Panc1 (cell line): ENCODE measurements at regions not wholly inside any gene's neighbourhood (a gene's known extent, or its start where the extent isn't known, plus 50 kb on each side); places are given as distances from the start of the nearest gene placed in this dataset.

Source experiments
- ATAC-seq: fragments of 200-7000 bp; cut with Tn5 transposase; 2 replicates; pipeline ENCODE4 v1.9.1; 2020; ENCODE audit warnings: mild to moderate bottlenecking, moderate library complexity
- BruUV-seq: library from RNA; stranded (reverse); fragments of 400-500 nt; replicated peaks from 2 replicates; lab custom pipeline; 2021; lab: Mats Ljungman, UMichigan
- CTCF ChIA-PET: fragments of 300-600 bp; sonication (Branson Sonifier 250); formaldehyde crosslinking; loops from one replicate; lab custom pipeline; 2022; ENCODE audit warnings: antibody characterized with exemption; lab: Charles Lee
- POLR2A ChIA-PET: fragments of 300-600 bp; sonication (Branson Sonifier 250); formaldehyde crosslinking; loops from one replicate; lab custom pipeline; 2022; ENCODE audit warnings: antibody characterized with exemption; lab: Charles Lee
- DNase-seq: peaks from one replicate; pipeline ENCODE4 v3.0.0-alpha.2; 2010; ENCODE audit warnings: low read depth, low spot score
- H3K27ac ChIP-seq: 2 replicates; pipeline ENCODE4 v1.5.1; 2011; ENCODE audit warnings: mild to moderate bottlenecking, low read length, inconsistent platforms
- H3K27me3 ChIP-seq: fragments of 200-500 bp; sonication (Bioruptor generic); 2 replicates; pipeline ENCODE4 v1.6.0; 2014; ENCODE audit warnings: low read length, inconsistent platforms; ENCODE audit not compliant: control insufficient read depth, insufficient read depth
- H3K36me3 ChIP-seq: fragments of 200-500 bp; sonication (Bioruptor generic); 2 replicates; pipeline ENCODE4 v1.5.1; 2014; ENCODE audit warnings: inconsistent platforms, mild to moderate bottlenecking, low read length, moderate library complexity; ENCODE audit not compliant: control insufficient read depth, insufficient read depth
- H3K4me1 ChIP-seq: 2 replicates; pipeline ENCODE4 v1.5.1; 2011; ENCODE audit warnings: inconsistent platforms, mild to moderate bottlenecking, low read length, moderate library complexity; ENCODE audit not compliant: control insufficient read depth, insufficient read depth
- H3K4me3 ChIP-seq, 2 experiments: 2 replicates each; pipeline ENCODE4 v1.5.1; 2011 to 2012; ENCODE audit warnings: low read depth in 2 of 2, low read length in 2 of 2, mild to moderate bottlenecking in 2 of 2, inconsistent platforms in 1 of 2, moderate library complexity in 1 of 2
- H3K9me3 ChIP-seq: fragments of 200-500 bp; sonication (Bioruptor generic); 2 replicates; pipeline ENCODE4 v1.5.1; 2014; ENCODE audit warnings: low read depth, mild to moderate bottlenecking, inconsistent platforms, low read length, moderate library complexity; ENCODE audit not compliant: control insufficient read depth, insufficient read depth
- CTCF ChIP-seq: fragments of 450-650 bp; IDR thresholded peaks from 2 replicates; pipeline ENCODE4 v1.5.1; 2017; ENCODE audit warnings: mild to moderate bottlenecking
- POLR2AphosphoS5 ChIP-seq: IDR thresholded peaks from 2 replicates; pipeline ENCODE4 v1.6.1; 2012; ENCODE audit warnings: mild to moderate bottlenecking, low read depth, low read length, moderate library complexity
- REST ChIP-seq, 2 experiments: IDR thresholded peaks; 2 replicates each; pipeline ENCODE4 v1.6.1; 2011 to 2012; ENCODE audit warnings: low read depth in 2 of 2, control low read depth in 1 of 2, low read length in 1 of 2, mild to moderate bottlenecking in 1 of 2, moderate library complexity in 1 of 2; ENCODE audit not compliant: insufficient read depth in 1 of 2
- SIN3A ChIP-seq: IDR thresholded peaks from 2 replicates; pipeline ENCODE4 v1.6.1; 2012; ENCODE audit warnings: low read depth, mild to moderate bottlenecking, low read length, moderate library complexity, borderline replicate concordance; ENCODE audit not compliant: insufficient read depth
- TCF7L2 ChIP-seq: IDR thresholded peaks from 2 replicates; pipeline ENCODE4 v1.6.1; 2011; ENCODE audit warnings: mild to moderate bottlenecking, low read depth, low read length, inconsistent platforms
- in situ Hi-C: cut with HindIII; loops from 2 replicates; pipeline ENCODE4 v1.10.0; 2016; ENCODE audit warnings: low sequenced_read_pairs, low pct_unique_long_range_greater_than_20kb
- intact Hi-C: fragments of 100-400 bp; cut with micrococcal nuclease; formaldehyde crosslinking; loops from one replicate; pipeline ENCODE4 v1.10.0; 2022; ENCODE audit not compliant: unreplicated experiment

GRCh38 chr4:178599521-178599920 is 1157.3 kb upstream of the AGA start:
- Histone ChIP-seq H3K4me3 (no peak overlapping the region), H3K4me1 (no peaks in the 10 kb centered on the region), H3K27ac (no peak overlapping the region), H3K27me3 (no peaks in the 10 kb centered on the region), H3K36me3 (no peaks in the 10 kb centered on the region), H3K9me3 (no peaks in the 10 kb centered on the region)
- CTCF ChIA-PET = no interaction called here
- in situ Hi-C loops = no loop called here
- no peak for ATAC-seq
- no TSS peak for BruUV-seq
- POLR2A ChIA-PET = no interaction called here
- intact Hi-C loops = no loop called here
- no peak for DNase-seq
- TF ChIP-seq SIN3A (no peak), POLR2AphosphoS5 (no peak)

GRCh38 chr4:178602833-178603232 is 1160.6 kb upstream of the AGA start:
- ATAC-seq (no peak), DNase-seq (no peak)
- Histone ChIP-seq H3K36me3 (no peaks in the 10 kb centered on the region), H3K4me1 (no peaks in the 10 kb centered on the region), H3K27me3 (no peaks in the 10 kb centered on the region), H3K9me3 (no peaks in the 10 kb centered on the region), H3K27ac (no peak overlapping the region), H3K4me3 (no peak overlapping the region)
- in situ Hi-C loops = no loop called here
- TF ChIP-seq POLR2AphosphoS5 = no peak
- TF ChIP-seq REST (IDR thresholded peaks at IDR 0.05; ENCODE audit: insufficient read depth in 1 of 2, low read depth in 2 of 2, low read length in 1 of 2) = no peak
- no peak for TF ChIP-seq SIN3A
- TF ChIP-seq CTCF = no peak
- TF ChIP-seq TCF7L2 = no peak
- POLR2A ChIA-PET = interaction anchor here (0.8 kb wide), 1 partner anchor 571 kb away, joined by 3 read pairs; no protein-coding TSS in a partner anchor
- BruUV-seq = no TSS peak
- CTCF ChIA-PET = no interaction called here
- intact Hi-C loops = no loop called here

GRCh38 chr4:178611062-178611461 is 1168.8 kb upstream of the AGA start:
- Histone ChIP-seq H3K27ac (no peak overlapping the region), H3K4me1 (no peaks in the 10 kb centered on the region), H3K9me3 (no peaks in the 10 kb centered on the region), H3K27me3 (no peaks in the 10 kb centered on the region), H3K36me3 (no peaks in the 10 kb centered on the region), H3K4me3 (no peak overlapping the region)
- POLR2A ChIA-PET = no interaction called here
- no TSS peak for BruUV-seq
- no peak for DNase-seq
- intact Hi-C loops = no loop called here
- in situ Hi-C loops = no loop called here
- TF ChIP-seq SIN3A = no peak
- TF ChIP-seq REST (IDR thresholded peaks at IDR 0.05; ENCODE audit: insufficient read depth in 1 of 2, low read depth in 2 of 2, low read length in 1 of 2) = no peak
- no peak for TF ChIP-seq POLR2AphosphoS5
- no peak for TF ChIP-seq CTCF
- no peak for TF ChIP-seq TCF7L2
- CTCF ChIA-PET = no interaction called here
- no peak for ATAC-seq
